OCI-LY1 (cell line): ENCODE measurements at regions not wholly inside any gene's neighbourhood (a gene's known extent, or its start where the extent isn't known, plus 50 kb on each side); places are given as distances from the start of the nearest gene placed in this dataset.

Source experiments
- H2AFZ ChIP-seq: fragments of 200-600 bp; sonication (generic), shearing (Covaris generic); 2 replicates; pipeline ENCODE4 v1.6.0; 2014; ENCODE audit warnings: antibody characterized with exemption, mild to moderate bottlenecking, low read length
- H3F3A ChIP-seq: fragments of 200-600 bp; sonication (generic), shearing (Covaris generic); 2 replicates; pipeline ENCODE4 v1.6.0; 2014; ENCODE audit warnings: mild to moderate bottlenecking, antibody characterized with exemption, low read length, moderate library complexity; ENCODE audit not compliant: insufficient read depth
- H3K27ac ChIP-seq: fragments of 200-600 bp; sonication (generic); 2 replicates; pipeline ENCODE4 v1.5.1; 2014; ENCODE audit warnings: low read length, mixed run types, mild to moderate bottlenecking, low read depth; ENCODE audit not compliant: poor library complexity, severe bottlenecking
- H3K27me3 ChIP-seq: fragments of 200-600 bp; sonication (generic); 2 replicates; pipeline ENCODE4 v1.6.0; 2014; ENCODE audit warnings: antibody characterized with exemption, mild to moderate bottlenecking, low read length, moderate library complexity; ENCODE audit not compliant: insufficient read depth
- H3K36me3 ChIP-seq: fragments of 200-600 bp; sonication (generic); 2 replicates; pipeline ENCODE4 v1.6.1; 2014; ENCODE audit warnings: mild to moderate bottlenecking, antibody characterized with exemption, low read length, moderate library complexity, mixed read lengths; ENCODE audit not compliant: insufficient read depth
- H3K4me1 ChIP-seq: fragments of 200-600 bp; sonication (generic); 2 replicates; pipeline ENCODE4 v1.5.1; 2014; ENCODE audit warnings: mild to moderate bottlenecking, low read length, moderate library complexity; ENCODE audit not compliant: insufficient read depth, severe bottlenecking
- H3K4me2 ChIP-seq: fragments of 200-600 bp; sonication (generic), shearing (Covaris generic); 2 replicates; pipeline ENCODE4 v1.6.1; 2014; ENCODE audit warnings: low read length
- H3K4me3 ChIP-seq: fragments of 200-600 bp; sonication (generic); 2 replicates; pipeline ENCODE4 v1.5.1; 2014; ENCODE audit warnings: low read length, low read depth, mild to moderate bottlenecking, mixed read lengths; ENCODE audit not compliant: poor library complexity, severe bottlenecking
- H3K79me2 ChIP-seq: fragments of 200-600 bp; shearing (Covaris generic); 2 replicates; pipeline ENCODE4 v1.6.1; 2016; ENCODE audit warnings: mixed run types, low read length, mixed read lengths; ENCODE audit not compliant: insufficient read depth
- H3K9ac ChIP-seq: fragments of 200-600 bp; sonication (generic), shearing (Covaris generic); 2 replicates; pipeline ENCODE4 v1.6.1; 2014; ENCODE audit warnings: mild to moderate bottlenecking, low read length, mixed read lengths
- H3K9me2 ChIP-seq: fragments of 200-600 bp; sonication (generic), shearing (Covaris generic); 2 replicates; pipeline ENCODE4 v1.6.1; 2014; ENCODE audit warnings: low read depth, mild to moderate bottlenecking, low read length, mixed read lengths
- H3K9me3 ChIP-seq: fragments of 200-600 bp; shearing (Covaris generic); 2 replicates; pipeline ENCODE4 v1.6.1; 2014; ENCODE audit warnings: low read length, mixed read lengths
- H4K20me1 ChIP-seq: fragments of 200-600 bp; sonication (generic), shearing (Covaris generic); 2 replicates; pipeline ENCODE4 v1.6.0; 2016; ENCODE audit warnings: mild to moderate bottlenecking, low read length; ENCODE audit not compliant: insufficient read depth
- EZH2 ChIP-seq: fragments of 200-600 bp; sonication (generic), shearing (Covaris generic); IDR thresholded peaks from 2 replicates; pipeline ENCODE4 v1.8.0; 2017; ENCODE audit warnings: borderline replicate concordance, mixed run types, mild to moderate bottlenecking, antibody characterized with exemption, low read length, moderate library complexity, mixed read lengths
- TF ChIP-seq, protein P1 (sequence below): fragments of 200-600 bp; sonication (generic), shearing (Covaris generic); IDR thresholded peaks from 2 replicates; pipeline ENCODE4 v1.5.1; 2017; ENCODE audit warnings: mild to moderate bottlenecking, antibody characterized with exemption, low read length, moderate library complexity, mixed read lengths

DNA sequence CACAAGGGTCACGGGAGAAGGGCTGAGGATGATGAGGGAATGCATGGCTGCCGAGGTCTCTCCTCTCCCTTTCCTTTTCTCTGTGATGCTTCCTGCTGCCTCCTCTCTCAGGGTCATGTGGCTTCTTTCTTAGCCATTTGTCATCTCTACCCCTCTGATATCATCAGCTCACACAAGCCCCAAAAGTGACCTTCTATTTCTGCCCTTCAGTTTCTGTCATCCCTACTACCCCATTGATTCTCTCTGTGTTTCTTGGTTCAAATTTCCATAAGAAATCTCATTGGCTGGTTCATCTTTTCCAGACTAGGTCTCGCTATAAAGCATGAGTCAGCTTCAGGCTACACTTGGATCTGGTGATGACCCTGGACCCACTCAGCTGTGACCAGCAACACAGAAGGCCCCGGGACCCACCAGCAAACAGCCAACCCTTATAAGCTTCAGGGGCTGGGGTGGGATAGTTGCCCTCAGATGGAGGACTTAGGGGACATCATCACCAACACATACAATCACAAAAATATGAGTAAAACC lies 284.3 kb downstream of the SKAP2 start:
- Histone ChIP-seq H2AFZ (no peak overlapping the region), H3K79me2 (no peaks in the 10 kb centered on the region), H3F3A (no peaks in the 10 kb centered on the region), H3K9me3 (no peaks in the 10 kb centered on the region), H4K20me1 (no peaks in the 10 kb centered on the region), H3K4me3 (no peak overlapping the region), H3K27me3 (no peaks in the 10 kb centered on the region), H3K9ac (no peak overlapping the region), H3K4me1 (no peaks in the 10 kb centered on the region), H3K4me2 (no peak overlapping the region), H3K9me2 (no peaks in the 10 kb centered on the region), H3K36me3 (no peaks in the 10 kb centered on the region), H3K27ac (no peak overlapping the region)
- TF ChIP-seq EZH2, result no peak
- TF ChIP-seq, protein P1, sequence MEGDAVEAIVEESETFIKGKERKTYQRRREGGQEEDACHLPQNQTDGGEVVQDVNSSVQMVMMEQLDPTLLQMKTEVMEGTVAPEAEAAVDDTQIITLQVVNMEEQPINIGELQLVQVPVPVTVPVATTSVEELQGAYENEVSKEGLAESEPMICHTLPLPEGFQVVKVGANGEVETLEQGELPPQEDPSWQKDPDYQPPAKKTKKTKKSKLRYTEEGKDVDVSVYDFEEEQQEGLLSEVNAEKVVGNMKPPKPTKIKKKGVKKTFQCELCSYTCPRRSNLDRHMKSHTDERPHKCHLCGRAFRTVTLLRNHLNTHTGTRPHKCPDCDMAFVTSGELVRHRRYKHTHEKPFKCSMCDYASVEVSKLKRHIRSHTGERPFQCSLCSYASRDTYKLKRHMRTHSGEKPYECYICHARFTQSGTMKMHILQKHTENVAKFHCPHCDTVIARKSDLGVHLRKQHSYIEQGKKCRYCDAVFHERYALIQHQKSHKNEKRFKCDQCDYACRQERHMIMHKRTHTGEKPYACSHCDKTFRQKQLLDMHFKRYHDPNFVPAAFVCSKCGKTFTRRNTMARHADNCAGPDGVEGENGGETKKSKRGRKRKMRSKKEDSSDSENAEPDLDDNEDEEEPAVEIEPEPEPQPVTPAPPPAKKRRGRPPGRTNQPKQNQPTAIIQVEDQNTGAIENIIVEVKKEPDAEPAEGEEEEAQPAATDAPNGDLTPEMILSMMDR, result no peak

DNA sequence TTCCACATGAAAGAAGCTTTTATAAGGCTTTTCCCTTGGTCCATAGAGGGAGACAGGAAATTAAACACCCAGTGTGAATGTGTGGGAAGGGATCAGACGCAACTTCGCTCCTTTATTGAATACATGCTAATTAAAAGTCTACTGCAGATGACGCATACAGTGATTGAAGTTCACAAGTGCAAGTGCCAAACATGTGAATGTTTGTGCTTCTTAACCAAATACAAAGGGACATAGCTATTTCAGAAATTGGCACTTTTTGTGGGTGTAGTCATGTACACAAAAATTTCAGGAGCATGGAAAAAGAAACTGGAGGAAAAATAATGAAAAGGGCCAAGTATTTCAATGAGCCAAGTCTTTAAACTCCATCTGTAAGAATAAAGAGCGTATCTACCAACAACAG lies 283.7 kb downstream of the SKAP2 start:
- no peak for TF ChIP-seq EZH2
- TF ChIP-seq, protein P1, result no peak
- H3K4me2 ChIP-seq, result no peak overlapping the region
- H3K36me3 ChIP-seq, result no peaks in the 10 kb centered on the region
- no peaks in the 10 kb centered on the region for H3K9me3 ChIP-seq
- no peaks in the 10 kb centered on the region for H3K4me1 ChIP-seq
- H3K9me2 ChIP-seq, result no peaks in the 10 kb centered on the region
- no peak overlapping the region for H3K27ac ChIP-seq
- H4K20me1 ChIP-seq, result no peaks in the 10 kb centered on the region
- no peak overlapping the region for H3K9ac ChIP-seq
- no peak overlapping the region for H2AFZ ChIP-seq
- H3K4me3 ChIP-seq, result no peak overlapping the region
- H3K79me2 ChIP-seq, result no peaks in the 10 kb centered on the region
- no peaks in the 10 kb centered on the region for H3F3A ChIP-seq
- no peaks in the 10 kb centered on the region for H3K27me3 ChIP-seq

DNA sequence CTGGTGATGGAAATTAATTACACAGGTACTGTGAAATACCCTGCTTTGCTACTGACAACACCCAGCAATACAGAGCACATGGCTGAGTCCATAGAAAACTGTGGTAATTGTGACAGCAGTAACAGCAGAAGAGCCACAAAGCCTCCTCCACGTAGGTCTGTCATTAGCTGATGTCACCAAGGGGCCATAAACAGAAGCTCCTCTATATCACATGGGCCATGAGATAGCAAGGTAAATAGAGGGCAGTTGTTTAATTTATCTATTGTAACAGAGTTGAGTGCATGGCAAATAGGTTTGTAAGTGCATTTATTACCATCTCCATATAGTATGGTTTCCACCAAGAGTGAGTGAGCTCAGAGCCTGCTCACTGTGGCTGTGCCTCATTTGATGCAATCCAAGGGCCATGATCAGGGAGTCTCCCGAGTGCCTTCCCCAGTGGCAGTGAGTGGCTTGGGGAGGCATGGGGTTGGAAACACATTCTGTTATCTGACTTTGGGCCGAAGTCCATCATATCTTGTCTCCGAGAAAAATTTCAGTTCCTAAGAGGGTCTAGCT lies 281.2 kb downstream of the SKAP2 start:
- H3F3A ChIP-seq, result no peaks in the 10 kb centered on the region
- H3K27me3 ChIP-seq, result no peaks in the 10 kb centered on the region
- H3K9ac ChIP-seq, result no peak overlapping the region
- H3K9me3 ChIP-seq, result no peaks in the 10 kb centered on the region
- no peaks in the 10 kb centered on the region for H3K36me3 ChIP-seq
- H4K20me1 ChIP-seq, result no peaks in the 10 kb centered on the region
- H3K27ac ChIP-seq, result no peak overlapping the region
- no peak overlapping the region for H3K4me2 ChIP-seq
- no peak overlapping the region for H3K4me3 ChIP-seq
- H3K79me2 ChIP-seq, result no peaks in the 10 kb centered on the region
- H3K9me2 ChIP-seq, result no peaks in the 10 kb centered on the region
- H2AFZ ChIP-seq, result no peak overlapping the region
- H3K4me1 ChIP-seq, result no peaks in the 10 kb centered on the region
- TF ChIP-seq, protein P1, result no peak
- no peak for TF ChIP-seq EZH2
